Neuronal stem cell (in vitro differentiated cells): ENCODE measurements at regions not wholly inside any gene's neighbourhood (a gene's known extent, or its start where the extent isn't known, plus 50 kb on each side); places are given as distances from the start of the nearest gene placed in this dataset.

Source experiments
- DNase-seq: peaks from one replicate; pipeline ENCODE4 v3.0.0-alpha.2; 2013; ENCODE audit warnings: low spot score
- H2AFZ ChIP-seq: one replicate; pipeline ENCODE4 v1.6.1; 2013; ENCODE audit warnings: mild to moderate bottlenecking, low read length, inconsistent platforms
- H2AK5ac ChIP-seq: 2 replicates; pipeline ENCODE4 v1.6.1; 2013; ENCODE audit warnings: low read depth, mild to moderate bottlenecking, inconsistent platforms, low read length, moderate library complexity, mixed read lengths
- H2BK120ac ChIP-seq: 2 replicates; pipeline ENCODE4 v1.6.1; 2013; ENCODE audit warnings: low read depth, mild to moderate bottlenecking, inconsistent platforms, low read length, moderate library complexity, mixed read lengths
- H2BK12ac ChIP-seq: one replicate; pipeline ENCODE4 v1.6.1; 2013; ENCODE audit warnings: low read length, inconsistent platforms
- H2BK15ac ChIP-seq: 2 replicates; pipeline ENCODE4 v1.6.1; 2013; ENCODE audit warnings: mild to moderate bottlenecking, low read length, inconsistent platforms, mixed read lengths
- H2BK5ac ChIP-seq: one replicate; pipeline ENCODE4 v1.6.1; 2013; ENCODE audit warnings: inconsistent platforms, mild to moderate bottlenecking, low read length, moderate library complexity
- H3K14ac ChIP-seq: one replicate; pipeline ENCODE4 v1.6.1; 2013; ENCODE audit warnings: low read length, inconsistent platforms
- H3K18ac ChIP-seq: 2 replicates; pipeline ENCODE4 v1.6.1; 2013; ENCODE audit warnings: low read length, inconsistent platforms
- H3K23ac ChIP-seq: 2 replicates; pipeline ENCODE4 v1.6.1; 2013; ENCODE audit warnings: low read depth, mild to moderate bottlenecking, mixed read lengths, low read length, inconsistent platforms; ENCODE audit not compliant: poor library complexity
- H3K27ac ChIP-seq: replicated peaks from 3 replicates; pipeline ENCODE4 v1.5.1; 2013; ENCODE audit warnings: low read length, inconsistent platforms
- H3K27me3 ChIP-seq, 3 experiments: 2 replicates each; pipeline ENCODE4 v1.6.1; 2013; ENCODE audit warnings: low read length in 3 of 3, mild to moderate bottlenecking in 2 of 3, inconsistent platforms in 1 of 3, low read depth in 1 of 3, mixed read lengths in 1 of 3, moderate library complexity in 1 of 3; ENCODE audit not compliant: control insufficient read depth in 3 of 3, insufficient read depth in 3 of 3
- H3K36me3 ChIP-seq, 2 donors: replicated peaks in 1 of 2; 2 replicates each; pipeline ENCODE4 v1.6.1; 2013; ENCODE audit warnings: low read length in 2 of 2; ENCODE audit not compliant: control insufficient read depth in 2 of 2, insufficient read depth in 2 of 2
- H3K4ac ChIP-seq: 2 replicates; pipeline ENCODE4 v1.6.1; 2013; ENCODE audit warnings: inconsistent platforms, mild to moderate bottlenecking, low read length, moderate library complexity
- H3K4me1 ChIP-seq, 2 donors: 1 replicate in 1 of 2; 2 replicates in 1 of 2; pipeline ENCODE4 v1.6.1; 2013; ENCODE audit warnings: low read length in 2 of 2, low read depth in 1 of 2; ENCODE audit not compliant: control insufficient read depth in 2 of 2, insufficient read depth in 1 of 2
- H3K4me2 ChIP-seq: one replicate; pipeline ENCODE4 v1.6.1; 2013; ENCODE audit warnings: mild to moderate bottlenecking, low read length, inconsistent platforms; ENCODE audit not compliant: insufficient read depth, poor library complexity, severe bottlenecking
- H3K4me3 ChIP-seq, 2 donors: 2 replicates each; pipeline ENCODE4 v1.5.1; 2013; ENCODE audit warnings: low read length in 2 of 2, mild to moderate bottlenecking in 2 of 2, inconsistent platforms in 1 of 2, moderate library complexity in 1 of 2
- H3K79me1 ChIP-seq: one replicate; pipeline ENCODE4 v1.6.1; 2013; ENCODE audit warnings: low read depth, mild to moderate bottlenecking, inconsistent platforms, low read length, moderate library complexity
- H3K9ac ChIP-seq: one replicate; pipeline ENCODE4 v1.6.1; 2013; ENCODE audit warnings: mild to moderate bottlenecking, low read depth, low read length, inconsistent platforms; ENCODE audit not compliant: poor library complexity
- H3K9me3 ChIP-seq, 2 donors: replicated peaks in 1 of 2; 2 replicates each; pipeline versions ENCODE3 to v1.6.1; 2013; ENCODE audit warnings: low read length in 2 of 2, mild to moderate bottlenecking in 2 of 2, inconsistent platforms in 1 of 2, low read depth in 1 of 2, mixed read lengths in 1 of 2, moderate library complexity in 1 of 2; ENCODE audit not compliant: control insufficient read depth in 2 of 2, insufficient read depth in 1 of 2
- H4K8ac ChIP-seq: one replicate; pipeline ENCODE4 v1.6.1; 2013; ENCODE audit warnings: low read depth, mild to moderate bottlenecking, inconsistent platforms, low read length, moderate library complexity
- H4K91ac ChIP-seq: one replicate; pipeline ENCODE4 v1.6.1; 2013; ENCODE audit warnings: low read length, low read depth, mild to moderate bottlenecking, inconsistent platforms; ENCODE audit not compliant: poor library complexity
- WGBS, 2 donors: extraction: QIAGEN DNeasy Blood & Tissue Kit; methylation state at CpG; one replicate each; pipeline ENCODE4 v1.1.7; 2013; ENCODE audit warnings: missing lambda C conversion rate in 2 of 2, mixed read lengths in 1 of 2; ENCODE audit not compliant: insufficient read length in 2 of 2, insufficient replicate concordance in 1 of 2; ENCODE audit errors: extremely low coverage in 2 of 2; 5-methylcytosine and 5-hydroxymethylcytosine counted together

GRCh38 chr13:90070362-90070761, 1277.1 kb upstream of the MIR17HG start:
- Histone ChIP-seq H3K27me3 (no peaks in the 10 kb centered on the region), H3K36me3 (no peaks in the 10 kb centered on the region), H2BK5ac (no peak overlapping the region), H3K4me1 (no peaks in the 10 kb centered on the region), H2BK15ac (no peak overlapping the region), H3K4me3 (no peak overlapping the region), H2BK120ac (no peak overlapping the region), H4K91ac (no peak overlapping the region), H3K9ac (no peak overlapping the region), H3K4me2 (no peak overlapping the region), H2AFZ (no peak overlapping the region), H2BK12ac (no peak overlapping the region), H3K18ac (no peak overlapping the region), H3K79me1 (no peaks in the 10 kb centered on the region), H2AK5ac (no peak overlapping the region), H3K14ac (no peak overlapping the region), H3K23ac (no peak overlapping the region), H4K8ac (no peak overlapping the region), H3K4ac (no peak overlapping the region), H3K9me3 (no peaks in the 10 kb centered on the region), H3K27ac (no peak overlapping the region)
- no CpG with 5 or more reads among the region's 1 CpG for WGBS, 2 donors
- DNase-seq: no peak

- H3K14ac ChIP-seq: no peak overlapping the region
- no peaks in the 10 kb centered on the region for H3K4me1 ChIP-seq
- no peaks in the 10 kb centered on the region for H3K27me3 ChIP-seq
- no peak overlapping the region for H4K91ac ChIP-seq
- no peak overlapping the region for H2BK15ac ChIP-seq
- WGBS, 2 donors: no CpG with 5 or more reads among the region's 4 CpGs
- H3K9me3 ChIP-seq: no peaks in the 10 kb centered on the region
- H2AFZ ChIP-seq: no peak overlapping the region
- H3K4me2 ChIP-seq: no peak overlapping the region
- no peak overlapping the region for H3K9ac ChIP-seq
- H2BK120ac ChIP-seq: no peak overlapping the region
- H3K23ac ChIP-seq: no peak overlapping the region
- DNase-seq: no peak
- H4K8ac ChIP-seq: no peak overlapping the region
- H3K36me3 ChIP-seq: no peaks in the 10 kb centered on the region
- no peaks in the 10 kb centered on the region for H3K79me1 ChIP-seq
- H3K18ac ChIP-seq: no peak overlapping the region
- no peak overlapping the region for H3K4ac ChIP-seq
- no peak overlapping the region for H2AK5ac ChIP-seq
- no peak overlapping the region for H3K27ac ChIP-seq
- no peak overlapping the region for H3K4me3 ChIP-seq
- no peak overlapping the region for H2BK5ac ChIP-seq
- no peak overlapping the region for H2BK12ac ChIP-seq
These were observed 1276.5 kb upstream of the MIR17HG start for GRCh38 chr13:90070837-90071525.

GRCh38 chr13:90084684-90085290, 1262.7 kb upstream of the MIR17HG start:
- Histone ChIP-seq H3K36me3 (no peaks in the 10 kb centered on the region), H2BK5ac (no peak overlapping the region), H4K8ac (no peak overlapping the region), H3K4me1 (no peaks in the 10 kb centered on the region), H3K4me3 (no peak overlapping the region), H3K18ac (no peak overlapping the region), H3K79me1 (no peaks in the 10 kb centered on the region), H2BK12ac (no peak overlapping the region), H3K23ac (no peak overlapping the region), H3K4me2 (no peak overlapping the region), H2BK120ac (no peak overlapping the region), H3K27me3 (no peaks in the 10 kb centered on the region), H4K91ac (no peak overlapping the region), H3K4ac (no peak overlapping the region), H2AK5ac (no peak overlapping the region), H3K14ac (no peak overlapping the region), H2BK15ac (no peak overlapping the region), H3K27ac (no peak overlapping the region), H3K9me3 (no peaks in the 10 kb centered on the region), H2AFZ (no peak overlapping the region), H3K9ac (no peak overlapping the region)
- DNase-seq: no peak
- WGBS, 2 donors: no CpG with 5 or more reads among the region's 1 CpG

GRCh38 chr13:90089051-90089450, 1258.4 kb upstream of the MIR17HG start:
- no peak overlapping the region for H3K4ac ChIP-seq
- no peak overlapping the region for H2BK15ac ChIP-seq
- no peaks in the 10 kb centered on the region for H3K27me3 ChIP-seq
- H3K4me2 ChIP-seq: no peak overlapping the region
- H2AK5ac ChIP-seq: no peak overlapping the region
- no peaks in the 10 kb centered on the region for H3K4me1 ChIP-seq
- no peaks in the 10 kb centered on the region for H3K36me3 ChIP-seq
- H3K9ac ChIP-seq: no peak overlapping the region
- H3K18ac ChIP-seq: no peak overlapping the region
- no peak overlapping the region for H2BK120ac ChIP-seq
- no peak overlapping the region for H4K8ac ChIP-seq
- H2BK12ac ChIP-seq: no peak overlapping the region
- no peaks in the 10 kb centered on the region for H3K9me3 ChIP-seq
- H3K14ac ChIP-seq: no peak overlapping the region
- H2AFZ ChIP-seq: no peak overlapping the region
- no peak for DNase-seq
- no peak overlapping the region for H2BK5ac ChIP-seq
- no peaks in the 10 kb centered on the region for H3K79me1 ChIP-seq
- no peak overlapping the region for H4K91ac ChIP-seq
- H3K4me3 ChIP-seq: no peak overlapping the region
- WGBS, 2 donors: no CpG with 5 or more reads among the region's 3 CpGs
- no peak overlapping the region for H3K27ac ChIP-seq
- H3K23ac ChIP-seq: no peak overlapping the region
